Spleen (tissue), 7 donors: ENCODE measurements at regions not wholly inside any gene's neighbourhood (a gene's known extent, or its start where the extent isn't known, plus 50 kb on each side); places are given as distances from the start of the nearest gene placed in this dataset.

Source experiments
- POLR2A ChIP-seq, 3 donors: fragments of 450-650 bp; IDR thresholded peaks; one replicate each; pipeline ENCODE4 v1.5.1; 2017; ENCODE audit warnings: antibody characterized with exemption in 3 of 3, mild to moderate bottlenecking in 1 of 3
- POLR2AphosphoS5 ChIP-seq, 3 donors: sonication (generic); formaldehyde crosslinking; IDR thresholded peaks; one replicate each; pipeline ENCODE4 v1.5.1; 2017; ENCODE audit warnings: antibody characterized with exemption in 3 of 3
- TF ChIP-seq, protein P1 (sequence below), 11 experiments: fragments of 200-600 bp in 7 of 11; fragments of 450-650 bp in 4 of 11; sonication (generic) in 4 of 11; IDR thresholded peaks in 8 of 11; conservative IDR thresholded peaks in 3 of 11; 1 replicate in 7 of 11; 2 replicates in 4 of 11; pipeline versions ENCODE4 v1.4.0 to v1.8.0; 2016 to 2021; ENCODE audit warnings: antibody characterized with exemption in 11 of 11, inconsistent platforms in 4 of 11, mild to moderate bottlenecking in 1 of 11
- donor health status: DM: no; HTN: no; CAD: no; lungs with moderate emphysema.
- donor health status: DM: no; HTN: no; CAD: no.
- donor health status: DM: no; HTN: no; CAD: no.

DNA sequence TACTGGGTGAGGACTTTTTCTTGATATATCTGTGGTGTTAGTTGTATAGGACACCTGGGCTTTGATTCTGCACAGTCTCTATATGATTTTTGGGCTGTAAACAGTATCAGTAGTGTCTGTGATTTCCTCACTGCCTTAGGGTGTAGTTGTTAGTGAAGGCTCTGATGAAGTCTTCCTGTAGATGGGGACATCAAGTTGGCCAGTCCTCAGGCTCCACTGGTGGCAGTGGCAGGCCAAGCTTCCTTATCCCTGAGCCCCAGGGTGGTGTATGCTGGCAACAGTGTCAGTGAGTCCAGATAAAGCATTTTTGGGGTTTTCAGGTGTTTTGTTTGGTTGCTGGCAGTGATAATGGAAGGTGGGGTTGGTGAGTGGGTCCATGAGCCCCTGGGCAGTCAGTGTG lies 961.4 kb downstream of the DSC3 start:
- TF ChIP-seq, protein P1, sequence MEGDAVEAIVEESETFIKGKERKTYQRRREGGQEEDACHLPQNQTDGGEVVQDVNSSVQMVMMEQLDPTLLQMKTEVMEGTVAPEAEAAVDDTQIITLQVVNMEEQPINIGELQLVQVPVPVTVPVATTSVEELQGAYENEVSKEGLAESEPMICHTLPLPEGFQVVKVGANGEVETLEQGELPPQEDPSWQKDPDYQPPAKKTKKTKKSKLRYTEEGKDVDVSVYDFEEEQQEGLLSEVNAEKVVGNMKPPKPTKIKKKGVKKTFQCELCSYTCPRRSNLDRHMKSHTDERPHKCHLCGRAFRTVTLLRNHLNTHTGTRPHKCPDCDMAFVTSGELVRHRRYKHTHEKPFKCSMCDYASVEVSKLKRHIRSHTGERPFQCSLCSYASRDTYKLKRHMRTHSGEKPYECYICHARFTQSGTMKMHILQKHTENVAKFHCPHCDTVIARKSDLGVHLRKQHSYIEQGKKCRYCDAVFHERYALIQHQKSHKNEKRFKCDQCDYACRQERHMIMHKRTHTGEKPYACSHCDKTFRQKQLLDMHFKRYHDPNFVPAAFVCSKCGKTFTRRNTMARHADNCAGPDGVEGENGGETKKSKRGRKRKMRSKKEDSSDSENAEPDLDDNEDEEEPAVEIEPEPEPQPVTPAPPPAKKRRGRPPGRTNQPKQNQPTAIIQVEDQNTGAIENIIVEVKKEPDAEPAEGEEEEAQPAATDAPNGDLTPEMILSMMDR (IDR thresholded peaks at IDR 0.05 in 8 of 11, conservative IDR thresholded peaks at IDR 0.05 in 3 of 11): no peak
- no peak for TF ChIP-seq POLR2A (IDR thresholded peaks at IDR 0.05)
- no peak for TF ChIP-seq POLR2AphosphoS5 (IDR thresholded peaks at IDR 0.05)
